Activated CD8-positive, alpha-beta T cell treated with anti-CD3 and anti-CD28 coated beads for 36 hours (primary cell): ENCODE measurements at regions not wholly inside any gene's neighbourhood (a gene's known extent, or its start where the extent isn't known, plus 50 kb on each side); places are given as distances from the start of the nearest gene placed in this dataset.

Source experiments
- ATAC-seq: fragments of 200-7000 bp; cut with Tn5 transposase; one replicate; pipeline ENCODE4 v1.10.0; 2021; ENCODE audit warnings: mild to moderate bottlenecking, moderate library complexity
- CTCF ChIA-PET: fragments of 350-600 bp; sonication (Branson Sonifier 250); formaldehyde crosslinking; loops from one replicate; lab custom pipeline; 2021; ENCODE audit warnings: antibody characterized with exemption; lab: Charles Lee
- POLR2A ChIA-PET: fragments of 350-600 bp; sonication (Branson Sonifier 250); formaldehyde crosslinking; loops from one replicate; lab custom pipeline; 2021; ENCODE audit warnings: antibody characterized with exemption; lab: Charles Lee
- DNase-seq: peaks from one replicate; pipeline ENCODE4 v3.0.0-alpha.2; 2020
- H3K27ac Mint-ChIP-seq: one replicate; pipeline ENCODE4 v1.8.0; 2021; ENCODE audit warnings: mild to moderate bottlenecking, mixed read lengths
- H3K27me3 Mint-ChIP-seq: one replicate; pipeline ENCODE4 v1.8.0; 2021; ENCODE audit warnings: mixed read lengths
- H3K36me3 Mint-ChIP-seq: one replicate; pipeline ENCODE4 v1.8.0; 2021; ENCODE audit warnings: low read depth, mixed read lengths
- H3K4me1 Mint-ChIP-seq: one replicate; pipeline ENCODE4 v1.8.0; 2021; ENCODE audit warnings: low read depth, mixed read lengths
- H3K4me3 Mint-ChIP-seq: one replicate; pipeline ENCODE4 v1.8.0; 2021; ENCODE audit warnings: mild to moderate bottlenecking, moderate library complexity, mixed read lengths
- H3K9me3 Mint-ChIP-seq: one replicate; pipeline ENCODE4 v1.8.0; 2021; ENCODE audit warnings: mixed read lengths
- CTCF ChIP-seq: fragments of 200-600 bp; IDR thresholded peaks from one replicate; pipeline ENCODE4 v1.8.0; 2022; ENCODE audit warnings: antibody characterized with exemption, mild to moderate bottlenecking
- intact Hi-C: fragments of 100-400 bp; cut with micrococcal nuclease; formaldehyde crosslinking; loops from one replicate; pipeline ENCODE4 v1.10.0; 2022

GRCh38 chr16:85253084-85253941 lies 141.0 kb upstream of the CIBAR2 start:
- Mint-ChIP-seq H3K4me1 (peaks cover 10% of the 10 kb centered on the region), H3K9me3 (no peaks in the 10 kb centered on the region), H3K27ac (no peak overlapping the region), H3K36me3 (no peaks in the 10 kb centered on the region), H3K4me3 (no peak overlapping the region), H3K27me3 (peaks cover 4% of the 10 kb centered on the region)
- DNase-seq: peak; percentile 72
- TF ChIP-seq CTCF: peak; percentile 98
- POLR2A ChIA-PET: interaction anchor here (0.9 kb wide), 1 partner anchor 8 kb away, joined by 3 read pairs; no protein-coding TSS in a partner anchor
- CTCF ChIA-PET: interaction anchor here (0.8 to 3.8 kb wide), 19 partner anchors 8 to 427 kb away, joined by 3 to 23 read pairs (median 4); no protein-coding TSS in a partner anchor
- intact Hi-C loops: no loop called here
- ATAC-seq: peak; percentile 88

GRCh38 chr16:85254051-85254450 lies 141.8 kb upstream of the CIBAR2 start:
- CTCF ChIA-PET: interaction anchor here (0.8 to 3.8 kb wide), 11 partner anchors 9 to 428 kb away, joined by 3 to 23 read pairs (median 6); no protein-coding TSS in a partner anchor
- Mint-ChIP-seq H3K27ac (no peak overlapping the region), H3K4me3 (no peak overlapping the region), H3K4me1 (peaks cover 10% of the 10 kb centered on the region), H3K27me3 (peaks cover 4% of the 10 kb centered on the region), H3K36me3 (no peaks in the 10 kb centered on the region), H3K9me3 (no peaks in the 10 kb centered on the region)
- intact Hi-C loops: no loop called here
- POLR2A ChIA-PET: no interaction called here
- no peak for TF ChIP-seq CTCF
- DNase-seq (no peak), ATAC-seq (no peak)

- no peak for ATAC-seq
- Mint-ChIP-seq H3K9me3 (no peaks in the 10 kb centered on the region), H3K4me3 (no peak overlapping the region), H3K27ac (no peak overlapping the region), H3K4me1 (peaks cover 10% of the 10 kb centered on the region), H3K36me3 (no peaks in the 10 kb centered on the region), H3K27me3 (peaks cover 8% of the 10 kb centered on the region)
- ChIA-PET CTCF (no interaction called here), POLR2A (no interaction called here)
- intact Hi-C loops: no loop called here
- no peak for TF ChIP-seq CTCF
- DNase-seq: no peak
Observed at GRCh38 chr16:85254921-85255320, 142.6 kb upstream of the CIBAR2 start.

- H3K27ac Mint-ChIP-seq: no peak overlapping the region
- DNase-seq (no peak), ATAC-seq (no peak)
- no peaks in the 10 kb centered on the region for H3K36me3 Mint-ChIP-seq
- CTCF ChIA-PET: interaction anchor here (1.8 to 3.3 kb wide), 3 partner anchors 8 to 141 kb away, joined by 4 to 15 read pairs (median 7); no protein-coding TSS in a partner anchor
- H3K27me3 Mint-ChIP-seq: peaks cover 8% of the 10 kb centered on the region
- H3K9me3 Mint-ChIP-seq: no peaks in the 10 kb centered on the region
- TF ChIP-seq CTCF: no peak
- intact Hi-C loops: no loop called here
- H3K4me1 Mint-ChIP-seq: peaks cover 10% of the 10 kb centered on the region
- POLR2A ChIA-PET: no interaction called here
- H3K4me3 Mint-ChIP-seq: no peak overlapping the region
Observed at GRCh38 chr16:85255777-85256176, 143.5 kb upstream of the CIBAR2 start.

GRCh38 chr16:85256190-85256739 lies 144.0 kb upstream of the CIBAR2 start:
- no peak for ATAC-seq
- TF ChIP-seq CTCF: no peak
- intact Hi-C loops: no loop called here
- peaks cover 10% of the 10 kb centered on the region for H3K4me1 Mint-ChIP-seq
- no peak overlapping the region for H3K27ac Mint-ChIP-seq
- peaks cover 11% of the 10 kb centered on the region for H3K27me3 Mint-ChIP-seq
- CTCF ChIA-PET: interaction anchor here (1.8 to 3.3 kb wide), 4 partner anchors 8 to 141 kb away, joined by 4 to 15 read pairs (median 10); no protein-coding TSS in a partner anchor
- DNase-seq: no peak
- POLR2A ChIA-PET: no interaction called here
- no peaks in the 10 kb centered on the region for H3K9me3 Mint-ChIP-seq
- no peaks in the 10 kb centered on the region for H3K36me3 Mint-ChIP-seq
- H3K4me3 Mint-ChIP-seq: no peak overlapping the region
